ENCODE measurements at regions not wholly inside any gene's neighbourhood (a gene's known extent, or its start where the extent isn't known, plus 50 kb on each side); places are given as distances from the start of the nearest gene placed in this dataset.

DNA sequence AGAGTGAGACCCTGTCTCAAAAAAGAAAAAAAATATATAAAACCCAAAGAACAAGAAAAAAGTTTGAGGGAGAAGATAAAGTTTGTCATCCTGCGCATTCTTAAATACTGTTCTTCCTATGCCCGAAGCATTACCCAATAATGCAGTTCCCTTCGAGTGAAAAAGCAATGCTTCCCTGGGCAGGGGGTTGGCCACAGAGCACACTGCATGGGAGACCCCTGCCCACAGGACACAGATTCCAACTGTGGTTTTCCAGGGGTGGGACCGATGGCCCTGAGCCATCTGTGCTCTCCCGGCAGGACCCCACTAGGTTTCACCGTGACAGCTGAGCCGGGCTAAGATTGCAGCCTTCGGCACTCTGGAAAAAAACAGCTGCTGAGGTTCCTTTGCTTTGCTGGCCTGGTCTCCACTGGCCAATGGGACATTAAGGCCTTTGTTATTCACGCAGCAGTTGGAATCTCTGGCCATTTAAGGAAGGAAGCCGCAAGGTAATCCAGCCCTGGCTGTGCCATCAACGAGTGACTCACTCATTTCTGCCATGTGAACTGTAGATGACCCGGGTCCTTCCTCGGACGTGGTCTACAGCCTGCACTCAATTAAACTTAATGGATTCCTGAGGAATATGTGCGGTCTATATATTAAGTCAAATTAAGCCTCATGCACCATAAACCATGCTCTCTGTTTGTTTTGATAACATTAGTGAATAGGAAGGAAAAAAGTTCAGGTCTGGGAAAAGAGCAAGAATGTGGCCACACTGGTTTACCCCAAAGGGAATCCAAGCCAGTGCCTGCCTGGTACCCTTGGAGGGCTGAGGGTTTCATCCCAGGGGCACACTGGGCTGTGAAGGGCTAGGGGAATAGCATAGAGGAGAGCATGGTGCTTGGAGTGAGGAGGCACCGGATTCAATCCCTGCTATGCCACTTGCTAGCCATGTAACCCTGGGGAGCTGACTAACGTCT is 163.2 kb downstream of the ZBTB18 start:
- no peak for DNase-seq (ENCODE audit: insufficient read length)
- TF ChIP-seq POLR2AphosphoS5 (IDR thresholded peaks at IDR 0.05; ENCODE audit: low read depth, low read length) (no peak), POLR2A (IDR thresholded peaks at IDR 0.05; ENCODE audit: low read depth, low read length) (no peak), TAF1 (IDR thresholded peaks at IDR 0.05; ENCODE audit: borderline replicate concordance, low read depth, low read length) (no peak)
- FAIRE-seq = no peak

GRCh38 chr1:244216836-244217235 is 165.8 kb downstream of the ZBTB18 start:
- FAIRE-seq = no peak
- TF ChIP-seq TAF1 (IDR thresholded peaks at IDR 0.05; ENCODE audit: borderline replicate concordance, low read depth, low read length) (no peak), POLR2AphosphoS5 (IDR thresholded peaks at IDR 0.05; ENCODE audit: low read depth, low read length) (no peak), POLR2A (IDR thresholded peaks at IDR 0.05; ENCODE audit: low read depth, low read length) (no peak)
- DNase-seq (ENCODE audit: insufficient read length) = no peak

DNA sequence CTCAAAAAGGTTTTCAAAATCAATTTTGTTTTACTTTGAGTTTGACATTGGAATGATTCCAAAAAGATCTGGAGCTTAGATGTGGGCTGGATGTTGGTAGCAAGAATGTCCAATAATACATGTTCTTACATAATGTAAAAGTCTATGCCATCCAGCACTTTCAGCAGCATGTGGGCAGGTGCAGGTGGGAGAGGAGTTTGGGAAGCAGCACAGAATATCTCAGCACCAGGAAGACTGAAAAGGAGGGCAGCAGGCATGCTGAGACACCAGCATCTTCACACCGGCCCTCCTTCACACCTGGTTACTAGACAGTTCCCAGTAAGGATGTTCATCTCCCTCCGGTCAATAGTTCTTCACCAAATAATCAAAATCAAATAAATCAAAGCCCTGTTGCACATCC is 166.6 kb downstream of the ZBTB18 start:
- DNase-seq (ENCODE audit: insufficient read length) (no peak), FAIRE-seq (no peak)
- TF ChIP-seq TAF1 (IDR thresholded peaks at IDR 0.05; ENCODE audit: borderline replicate concordance, low read depth, low read length) = no peak
- no peak for TF ChIP-seq POLR2AphosphoS5 (IDR thresholded peaks at IDR 0.05; ENCODE audit: low read depth, low read length)
- no peak for TF ChIP-seq POLR2A (IDR thresholded peaks at IDR 0.05; ENCODE audit: low read depth, low read length)

DNA sequence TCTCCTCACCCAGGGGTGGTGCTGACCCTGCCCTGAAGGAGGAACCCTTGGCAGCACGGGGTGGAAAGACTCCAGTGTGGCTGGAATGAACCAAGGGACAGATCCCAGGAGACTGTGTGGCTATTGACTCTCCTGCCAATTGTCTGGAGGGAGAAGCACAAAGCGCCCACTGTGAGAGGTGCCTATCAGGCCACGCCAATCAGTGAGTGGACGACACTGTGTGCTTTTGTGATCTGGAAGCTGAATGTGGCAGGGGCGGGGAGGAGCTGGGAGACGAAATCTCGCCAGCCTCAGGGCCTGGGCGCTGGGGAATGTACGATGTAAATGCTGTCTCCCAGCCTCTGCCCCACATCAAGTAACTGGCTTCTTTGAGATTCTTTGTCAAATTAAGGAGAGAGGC is 167.1 kb downstream of the ZBTB18 start:
- FAIRE-seq = no peak

GRCh38 chr1:244219149-244219548 is 168.1 kb downstream of the ZBTB18 start:
- no peak for FAIRE-seq
- no peak for DNase-seq (ENCODE audit: insufficient read length)
- TF ChIP-seq POLR2AphosphoS5 (IDR thresholded peaks at IDR 0.05; ENCODE audit: low read depth, low read length) = no peak
- no peak for TF ChIP-seq TAF1 (IDR thresholded peaks at IDR 0.05; ENCODE audit: borderline replicate concordance, low read depth, low read length)
- TF ChIP-seq POLR2A (IDR thresholded peaks at IDR 0.05; ENCODE audit: low read depth, low read length) = no peak

More for the DNA sequence above, 167.1 kb downstream of the ZBTB18 start:
- no peak for DNase-seq (ENCODE audit: insufficient read length)
- TF ChIP-seq POLR2A (IDR thresholded peaks at IDR 0.05; ENCODE audit: low read depth, low read length) (no peak), TAF1 (IDR thresholded peaks at IDR 0.05; ENCODE audit: borderline replicate concordance, low read depth, low read length) (no peak), POLR2AphosphoS5 (IDR thresholded peaks at IDR 0.05; ENCODE audit: low read depth, low read length) (no peak)

GRCh38 chr1:244219802-244220201 is 168.7 kb downstream of the ZBTB18 start:
- FAIRE-seq = no peak
- DNase-seq (ENCODE audit: insufficient read length) = no peak
- TF ChIP-seq TAF1 (IDR thresholded peaks at IDR 0.05; ENCODE audit: borderline replicate concordance, low read depth, low read length) (no peak), POLR2AphosphoS5 (IDR thresholded peaks at IDR 0.05; ENCODE audit: low read depth, low read length) (no peak), POLR2A (IDR thresholded peaks at IDR 0.05; ENCODE audit: low read depth, low read length) (no peak)

- FAIRE-seq = no peak
- no peak for TF ChIP-seq POLR2AphosphoS5 (IDR thresholded peaks at IDR 0.05; ENCODE audit: low read depth, low read length)
- TF ChIP-seq TAF1 (IDR thresholded peaks at IDR 0.05; ENCODE audit: borderline replicate concordance, low read depth, low read length) = no peak
- TF ChIP-seq POLR2A (IDR thresholded peaks at IDR 0.05; ENCODE audit: low read depth, low read length) = no peak
- DNase-seq (ENCODE audit: insufficient read length) = no peak
Measured at GRCh38 chr1:244220410-244220809, 169.3 kb downstream of the ZBTB18 start.

DNA sequence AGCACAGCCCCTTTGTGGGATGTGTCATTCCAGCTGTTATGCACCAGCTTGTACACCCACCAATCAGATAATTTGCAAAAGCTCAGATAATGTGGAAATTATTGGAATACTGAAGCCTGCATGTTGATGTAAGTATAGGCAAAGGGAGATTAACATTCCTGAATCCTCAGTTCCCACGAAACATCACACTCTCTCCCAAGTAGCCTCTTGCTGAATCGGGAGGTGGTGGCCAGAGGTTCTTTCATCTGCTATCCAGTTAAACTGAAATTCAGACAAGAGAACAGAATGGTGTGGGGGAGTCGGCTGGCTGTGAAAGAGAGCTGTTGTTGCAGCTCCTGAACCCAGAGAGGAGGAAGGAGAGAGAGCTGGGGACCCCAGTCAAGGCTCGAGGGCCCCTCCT is 170.9 kb downstream of the ZBTB18 start:
- FAIRE-seq (no peak), DNase-seq (ENCODE audit: insufficient read length) (no peak)
- TF ChIP-seq POLR2AphosphoS5 (IDR thresholded peaks at IDR 0.05; ENCODE audit: low read depth, low read length) = no peak
- no peak for TF ChIP-seq POLR2A (IDR thresholded peaks at IDR 0.05; ENCODE audit: low read depth, low read length)
- TF ChIP-seq TAF1 (IDR thresholded peaks at IDR 0.05; ENCODE audit: borderline replicate concordance, low read depth, low read length) = no peak

DNA sequence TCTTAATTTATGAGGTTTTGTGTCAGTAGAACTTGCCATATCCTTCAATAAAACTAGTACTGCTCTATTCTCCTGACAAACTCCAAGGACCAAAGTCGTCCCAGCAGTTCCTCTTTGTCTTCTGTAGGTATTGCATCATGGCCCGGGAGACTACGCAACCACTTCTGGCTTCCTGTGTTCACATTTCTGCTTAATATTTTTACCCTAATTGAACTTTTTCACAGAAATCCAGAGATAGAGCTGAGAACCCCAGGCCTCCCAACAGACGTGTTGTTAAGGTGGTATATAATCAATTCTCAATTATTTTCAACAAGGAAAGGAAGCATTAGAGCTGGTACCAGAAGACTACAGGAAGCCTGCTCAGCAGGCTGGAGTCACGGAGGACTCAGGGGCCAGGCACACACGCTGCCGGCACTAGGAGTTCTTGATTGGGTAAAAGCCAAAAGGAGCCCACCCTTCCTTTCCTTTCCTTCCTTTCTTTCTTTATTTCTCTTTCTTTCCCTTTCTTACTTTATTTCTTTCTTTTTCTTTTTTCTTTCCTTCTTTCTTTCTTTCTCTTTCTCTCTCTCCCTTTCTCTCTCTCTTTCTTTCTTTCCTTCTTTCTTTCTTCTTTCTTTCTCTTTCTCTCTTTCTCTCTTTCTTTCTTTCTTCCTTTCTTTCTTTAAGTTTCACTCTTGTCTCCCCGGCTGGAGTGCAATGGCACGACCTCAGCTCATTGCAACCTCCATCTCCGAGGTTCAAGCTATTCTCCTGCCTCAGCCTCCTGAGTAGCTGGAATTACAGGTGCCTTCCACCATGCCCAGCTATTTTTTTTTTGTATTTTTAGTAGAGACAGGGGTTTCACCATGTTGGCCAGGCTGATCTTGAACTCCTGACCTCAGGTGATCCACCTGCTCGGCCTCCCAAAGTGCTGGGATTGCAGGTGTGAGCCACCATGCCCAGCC is 173.7 kb downstream of the ZBTB18 start:
- TF ChIP-seq POLR2A (IDR thresholded peaks at IDR 0.05; ENCODE audit: low read depth, low read length) (no peak), POLR2AphosphoS5 (IDR thresholded peaks at IDR 0.05; ENCODE audit: low read depth, low read length) (no peak), TAF1 (IDR thresholded peaks at IDR 0.05; ENCODE audit: borderline replicate concordance, low read depth, low read length) (no peak)
- FAIRE-seq (no peak), DNase-seq (ENCODE audit: insufficient read length) (no peak)

DNA sequence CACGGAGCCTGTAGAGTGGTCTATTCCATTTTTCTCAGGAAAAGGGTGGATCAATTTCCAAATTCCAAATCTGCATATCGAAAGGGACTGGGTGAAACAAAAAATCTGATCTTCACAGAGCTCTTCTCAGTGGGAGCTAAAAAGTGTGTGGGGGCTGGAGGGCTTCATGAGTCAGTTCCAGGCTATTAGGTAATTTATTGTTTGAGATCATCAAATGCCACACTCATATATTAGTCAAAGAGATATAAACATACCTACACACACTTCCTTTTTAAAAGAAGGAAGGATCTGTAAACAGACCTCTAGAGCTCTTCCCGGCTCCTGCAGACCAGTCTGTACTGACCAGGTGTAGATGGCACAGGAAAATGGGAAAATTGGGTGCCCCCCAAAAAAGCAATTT is 175.4 kb downstream of the ZBTB18 start:
- FAIRE-seq (no peak), DNase-seq (ENCODE audit: insufficient read length) (no peak)
- TF ChIP-seq TAF1 (IDR thresholded peaks at IDR 0.05; ENCODE audit: borderline replicate concordance, low read depth, low read length) (no peak), POLR2A (IDR thresholded peaks at IDR 0.05; ENCODE audit: low read depth, low read length) (no peak), POLR2AphosphoS5 (IDR thresholded peaks at IDR 0.05; ENCODE audit: low read depth, low read length) (no peak)

DNA sequence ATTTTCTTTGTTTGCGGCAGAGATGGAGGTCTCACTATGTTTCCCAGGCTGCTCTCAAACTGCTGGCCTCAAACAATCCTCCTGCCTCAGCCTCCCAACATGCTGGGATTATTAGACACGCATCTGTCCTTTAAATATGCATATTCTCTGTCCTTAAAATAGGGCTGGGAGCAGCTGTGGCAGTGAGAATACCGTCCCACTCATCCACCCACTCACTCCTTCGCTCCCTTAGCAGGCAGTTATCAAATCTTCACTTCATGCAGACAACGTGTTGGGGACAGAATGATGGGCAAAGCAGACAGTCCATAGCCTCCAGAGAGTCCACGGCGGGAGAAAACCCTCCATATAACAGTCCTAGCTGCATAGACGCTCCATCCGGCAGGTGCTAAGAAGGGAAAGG is 179.4 kb downstream of the ZBTB18 start:
- TF ChIP-seq TAF1 (IDR thresholded peaks at IDR 0.05; ENCODE audit: borderline replicate concordance, low read depth, low read length) (no peak), POLR2AphosphoS5 (IDR thresholded peaks at IDR 0.05; ENCODE audit: low read depth, low read length) (no peak), POLR2A (IDR thresholded peaks at IDR 0.05; ENCODE audit: low read depth, low read length) (no peak)
- DNase-seq (ENCODE audit: insufficient read length) (no peak), FAIRE-seq (no peak)
